Stimulated activated CD4-positive, alpha-beta T cell treated with anti-CD3 and anti-CD28 coated beads, Interleukin-4, amount 100 ng/mL, for 1 hour (primary cell): ENCODE measurements at regions not wholly inside any gene's neighbourhood (a gene's known extent, or its start where the extent isn't known, plus 50 kb on each side); places are given as distances from the start of the nearest gene placed in this dataset.
"Not testable (repeated sequence)": the region's sequence is repeated elsewhere in the genome, so short reads cannot be mapped to it uniquely, and the experiment has no call there.

ENCODE experiments used
- DNase-seq: peaks from one replicate; pipeline ENCODE4 v3.0.0-alpha.2; 2020

- no peak for DNase-seq
Observed at GRCh38 chr9:16282718-16283117, 587.8 kb downstream of the BNC2 start.

GRCh38 chr9:16286160-16286559 is 584.3 kb downstream of the BNC2 start:
- no peak for DNase-seq

GRCh38 chr9:16289639-16290038 is 580.8 kb downstream of the BNC2 start:
- no peak for DNase-seq

GRCh38 chr9:16290169-16290568 is 580.3 kb downstream of the BNC2 start:
- DNase-seq = no peak

- DNase-seq = no peak
Observed at GRCh38 chr9:16291921-16292320, 578.5 kb downstream of the BNC2 start.

GRCh38 chr9:16293610-16294009 is 576.9 kb downstream of the BNC2 start:
- DNase-seq = no peak

- DNase-seq = no peak
Observed at GRCh38 chr9:16294133-16294770, 576.2 kb downstream of the BNC2 start.

GRCh38 chr9:16294940-16295339 is 575.5 kb downstream of the BNC2 start:
- not testable (repeated sequence) for DNase-seq

- not testable (repeated sequence) for DNase-seq
Observed at GRCh38 chr9:16299368-16299767, 571.1 kb downstream of the BNC2 start.

GRCh38 chr9:16303506-16303905 is 567.0 kb downstream of the BNC2 start:
- no peak for DNase-seq

GRCh38 chr9:16304301-16304700 is 566.2 kb downstream of the BNC2 start:
- no peak for DNase-seq

GRCh38 chr9:16306586-16306985 is 563.9 kb downstream of the BNC2 start:
- no peak for DNase-seq

GRCh38 chr9:16307626-16308195 is 562.8 kb downstream of the BNC2 start:
- DNase-seq = no peak

- DNase-seq = no peak
Observed at GRCh38 chr9:16308645-16309044, 561.8 kb downstream of the BNC2 start.

- no peak for DNase-seq
Observed at GRCh38 chr9:16309082-16309468, 561.4 kb downstream of the BNC2 start.

GRCh38 chr9:16309469-16310271 is 560.8 kb downstream of the BNC2 start:
- no peak for DNase-seq

GRCh38 chr9:16310278-16311110 is 560.0 kb downstream of the BNC2 start:
- DNase-seq = no peak

- DNase-seq = no peak
Observed at GRCh38 chr9:16312116-16312515, 558.4 kb downstream of the BNC2 start.

GRCh38 chr9:16312962-16313546 is 557.4 kb downstream of the BNC2 start:
- DNase-seq = no peak

- DNase-seq = no peak
Observed at GRCh38 chr9:16314476-16314875, 556.0 kb downstream of the BNC2 start.

GRCh38 chr9:16315720-16316119 is 554.8 kb downstream of the BNC2 start:
- no peak for DNase-seq

- DNase-seq = no peak
Observed at GRCh38 chr9:16316456-16316855, 554.0 kb downstream of the BNC2 start.
